ENCODE measurements at regions not wholly inside any gene's neighbourhood (a gene's known extent, or its start where the extent isn't known, plus 50 kb on each side); places are given as distances from the start of the nearest gene placed in this dataset.

- ChIA-PET POLR2A (no interaction called here), CTCF (interaction anchor here (1.1 kb wide), 1 partner anchor 11 kb away, joined by 3 read pairs; no protein-coding TSS in a partner anchor)
- peaks cover 0 to 4% of the 10 kb centered on the region in 2 experiments for H3K9me3 ChIP-seq (ENCODE audit: control insufficient read depth in 1 of 2, insufficient read depth in 1 of 2, low read length in 2 of 2)
- no peak overlapping the region for H3K27ac ChIP-seq (ENCODE audit: low read depth in 1 of 2, low read length in 2 of 2)
- H3K9me3 Mint-ChIP-seq: peaks cover 8% of the 10 kb centered on the region
- no peaks in the 10 kb centered on the region for H3K27me3 Mint-ChIP-seq
- intact Hi-C loops (cut with DNase I, micrococcal nuclease): no loop called here
- H3K27ac Mint-ChIP-seq: no peak overlapping the region
- H3K4me1 Mint-ChIP-seq (ENCODE audit: low read depth): no peaks in the 10 kb centered on the region
- TF ChIP-seq CTCF (IDR thresholded peaks at IDR 0.05): no peak
- H3K4me1 ChIP-seq (ENCODE audit: insufficient read depth, low read length): no peaks in the 10 kb centered on the region
- DNase-seq (no peak), ATAC-seq (ENCODE audit: poor library complexity) (no peak)
- H3K4me3 Mint-ChIP-seq: no peak overlapping the region
- no peaks in the 10 kb centered on the region for H3K36me3 Mint-ChIP-seq (ENCODE audit: low read depth)
- no peaks in the 10 kb centered on the region for H3K27me3 ChIP-seq (ENCODE audit: control insufficient read depth in 1 of 2, insufficient read depth in 2 of 2, low read length in 2 of 2)
- no peak overlapping the region for H3K4me3 ChIP-seq (ENCODE audit: low read length)
- H3K36me3 ChIP-seq (ENCODE audit: insufficient read depth, low read length): no peaks in the 10 kb centered on the region
Measured at GRCh38 chr1:188444526-188444925, 1615.8 kb downstream of the PLA2G4A start.

GRCh38 chr1:188462837-188463236, 1634.1 kb downstream of the PLA2G4A start:
- Mint-ChIP-seq H3K27me3 (no peaks in the 10 kb centered on the region), H3K4me3 (no peak overlapping the region), H3K9me3 (peaks cover 8% of the 10 kb centered on the region), H3K27ac (no peak overlapping the region), H3K4me1 (ENCODE audit: low read depth) (no peaks in the 10 kb centered on the region), H3K36me3 (ENCODE audit: low read depth) (no peaks in the 10 kb centered on the region)
- Histone ChIP-seq H3K36me3 (ENCODE audit: insufficient read depth, low read length) (no peaks in the 10 kb centered on the region), H3K4me1 (ENCODE audit: insufficient read depth, low read length) (no peaks in the 10 kb centered on the region), H3K27ac (ENCODE audit: low read depth in 1 of 2, low read length in 2 of 2) (no peak overlapping the region), H3K4me3 (ENCODE audit: low read length) (no peak overlapping the region), H3K27me3 (ENCODE audit: control insufficient read depth in 1 of 2, insufficient read depth in 2 of 2, low read length in 2 of 2) (no peaks in the 10 kb centered on the region), H3K9me3 (ENCODE audit: control insufficient read depth in 1 of 2, insufficient read depth in 1 of 2, low read length in 2 of 2) (peaks cover 0 to 4% of the 10 kb centered on the region in 2 experiments)
- TF ChIP-seq CTCF (IDR thresholded peaks at IDR 0.05): no peak
- ATAC-seq (ENCODE audit: poor library complexity) (no peak), DNase-seq (no peak)
- ChIA-PET CTCF (no interaction called here), POLR2A (no interaction called here)
- intact Hi-C loops (cut with DNase I, micrococcal nuclease): no loop called here

GRCh38 chr1:188463919-188464318, 1635.2 kb downstream of the PLA2G4A start:
- TF ChIP-seq CTCF (IDR thresholded peaks at IDR 0.05): no peak
- intact Hi-C loops (cut with DNase I, micrococcal nuclease): no loop called here
- no peaks in the 10 kb centered on the region for H3K4me1 Mint-ChIP-seq (ENCODE audit: low read depth)

More at GRCh38 chr1:188463919-188464318, 1635.2 kb downstream of the PLA2G4A start:
- no peak overlapping the region for H3K4me3 Mint-ChIP-seq
- no peaks in the 10 kb centered on the region for H3K27me3 Mint-ChIP-seq
- H3K4me3 ChIP-seq (ENCODE audit: low read length): no peak overlapping the region
- H3K27ac Mint-ChIP-seq: no peak overlapping the region
- DNase-seq (no peak), ATAC-seq (ENCODE audit: poor library complexity) (no peak)
- no peaks in the 10 kb centered on the region for H3K4me1 ChIP-seq (ENCODE audit: insufficient read depth, low read length)
- no peaks in the 10 kb centered on the region for H3K36me3 Mint-ChIP-seq (ENCODE audit: low read depth)
- no peaks in the 10 kb centered on the region for H3K27me3 ChIP-seq (ENCODE audit: control insufficient read depth in 1 of 2, insufficient read depth in 2 of 2, low read length in 2 of 2)
- no peak overlapping the region for H3K27ac ChIP-seq (ENCODE audit: low read depth in 1 of 2, low read length in 2 of 2)
- POLR2A ChIA-PET: no interaction called here
- peaks cover 0 to 4% of the 10 kb centered on the region in 2 experiments for H3K9me3 ChIP-seq (ENCODE audit: control insufficient read depth in 1 of 2, insufficient read depth in 1 of 2, low read length in 2 of 2)
- CTCF ChIA-PET: no interaction called here
- H3K36me3 ChIP-seq (ENCODE audit: insufficient read depth, low read length): no peaks in the 10 kb centered on the region
- H3K9me3 Mint-ChIP-seq: peaks cover 10% of the 10 kb centered on the region
